Trophoblast cell (in vitro differentiated cells and primary cell): ENCODE measurements at regions not wholly inside any gene's neighbourhood (a gene's known extent, or its start where the extent isn't known, plus 50 kb on each side); places are given as distances from the start of the nearest gene placed in this dataset.
A peak's percentile ranks its signal among the peaks of the same experiment; 100 is the strongest.

ENCODE experiments used
- DNase-seq, 2 donors: peaks; one replicate each; pipeline ENCODE4 v3.0.0-alpha.2; 2016
- H2AFZ ChIP-seq: 2 replicates; pipeline ENCODE4 v1.6.1; 2013; ENCODE audit warnings: low read length, moderate library complexity, mild to moderate bottlenecking; ENCODE audit not compliant: insufficient read depth, poor library complexity
- H2AK5ac ChIP-seq: 2 replicates; pipeline ENCODE4 v1.6.1; 2013; ENCODE audit warnings: mild to moderate bottlenecking, low read length
- H2BK120ac ChIP-seq: 2 replicates; pipeline ENCODE4 v1.6.1; 2013; ENCODE audit warnings: low read length, mild to moderate bottlenecking, moderate library complexity; ENCODE audit not compliant: insufficient read depth, poor library complexity
- H2BK12ac ChIP-seq: 2 replicates; pipeline ENCODE4 v1.6.1; 2013; ENCODE audit warnings: mild to moderate bottlenecking, low read length, moderate library complexity
- H2BK5ac ChIP-seq: 2 replicates; pipeline ENCODE4 v1.6.1; 2013; ENCODE audit warnings: low read length, low read depth, moderate library complexity, mild to moderate bottlenecking; ENCODE audit not compliant: poor library complexity
- H3K14ac ChIP-seq: 2 replicates; pipeline ENCODE4 v1.6.1; 2013; ENCODE audit warnings: mild to moderate bottlenecking, low read length
- H3K18ac ChIP-seq: 2 replicates; pipeline ENCODE4 v1.6.1; 2013; ENCODE audit warnings: mild to moderate bottlenecking, low read length
- H3K23ac ChIP-seq: 2 replicates; pipeline ENCODE4 v1.6.1; 2013; ENCODE audit warnings: low read length
- H3K27ac ChIP-seq: 2 replicates; pipeline ENCODE4 v1.5.1; 2013; ENCODE audit warnings: low read depth, mild to moderate bottlenecking, inconsistent platforms, low read length, moderate library complexity
- H3K27me3 ChIP-seq: 2 replicates; pipeline ENCODE4 v1.6.1; 2013; ENCODE audit warnings: inconsistent platforms, mild to moderate bottlenecking, low read length, moderate library complexity; ENCODE audit not compliant: insufficient read depth
- H3K36me3 ChIP-seq, 2 experiments: 1 replicate in 1 of 2; 2 replicates in 1 of 2; pipeline ENCODE4 v1.6.1; 2013; ENCODE audit warnings: low read length in 2 of 2, mild to moderate bottlenecking in 2 of 2, moderate library complexity in 1 of 2; ENCODE audit not compliant: insufficient read depth in 2 of 2, control insufficient read depth in 1 of 2
- H3K4ac ChIP-seq: 2 replicates; pipeline ENCODE4 v1.6.1; 2013; ENCODE audit warnings: low read depth, mild to moderate bottlenecking, low read length, moderate library complexity
- H3K4me1 ChIP-seq, 2 experiments: 1 replicate in 1 of 2; 2 replicates in 1 of 2; pipeline ENCODE4 v1.6.1; 2013; ENCODE audit warnings: low read length in 2 of 2, mild to moderate bottlenecking in 2 of 2, moderate library complexity in 1 of 2; ENCODE audit not compliant: insufficient read depth in 2 of 2, control insufficient read depth in 1 of 2
- H3K4me2 ChIP-seq: 2 replicates; pipeline ENCODE4 v1.6.1; 2013; ENCODE audit warnings: inconsistent platforms, mild to moderate bottlenecking, low read length, moderate library complexity
- H3K4me3 ChIP-seq: 2 replicates; pipeline ENCODE4 v1.5.1; 2013; ENCODE audit warnings: mild to moderate bottlenecking, low read depth, low read length, inconsistent platforms
- H3K79me1 ChIP-seq: one replicate; pipeline ENCODE4 v1.6.1; 2013; ENCODE audit warnings: low read length
- H3K79me2 ChIP-seq: 2 replicates; pipeline ENCODE4 v1.6.1; 2013; ENCODE audit warnings: low read length, mild to moderate bottlenecking; ENCODE audit not compliant: control insufficient read depth, insufficient read depth, poor library complexity
- H3K9ac ChIP-seq: 2 replicates; pipeline ENCODE4 v1.6.1; 2013; ENCODE audit warnings: mild to moderate bottlenecking, low read length
- H3K9me3 ChIP-seq: 2 replicates; pipeline ENCODE4 v1.6.1; 2013; ENCODE audit warnings: low read depth, mild to moderate bottlenecking, control low read depth, inconsistent platforms, low read length; ENCODE audit not compliant: insufficient read depth
- H4K12ac ChIP-seq: 2 replicates; pipeline ENCODE4 v1.6.1; 2013; ENCODE audit warnings: low read depth, mild to moderate bottlenecking, low read length, moderate library complexity
- H4K8ac ChIP-seq: 2 replicates; pipeline ENCODE4 v1.6.1; 2013; ENCODE audit warnings: low read depth, mild to moderate bottlenecking, low read length, moderate library complexity
- H4K91ac ChIP-seq: one replicate; pipeline ENCODE4 v1.6.1; 2013; ENCODE audit warnings: low read depth, mild to moderate bottlenecking, low read length, moderate library complexity
- WGBS: extraction: QIAGEN DNeasy Blood & Tissue Kit; methylation state at CpG from one replicate; pipeline ENCODE4 v1.1.7; 2013; ENCODE audit warnings: missing lambda C conversion rate; ENCODE audit not compliant: insufficient read length, insufficient coverage; ENCODE audit errors: extremely low coverage; 5-methylcytosine and 5-hydroxymethylcytosine counted together

DNA sequence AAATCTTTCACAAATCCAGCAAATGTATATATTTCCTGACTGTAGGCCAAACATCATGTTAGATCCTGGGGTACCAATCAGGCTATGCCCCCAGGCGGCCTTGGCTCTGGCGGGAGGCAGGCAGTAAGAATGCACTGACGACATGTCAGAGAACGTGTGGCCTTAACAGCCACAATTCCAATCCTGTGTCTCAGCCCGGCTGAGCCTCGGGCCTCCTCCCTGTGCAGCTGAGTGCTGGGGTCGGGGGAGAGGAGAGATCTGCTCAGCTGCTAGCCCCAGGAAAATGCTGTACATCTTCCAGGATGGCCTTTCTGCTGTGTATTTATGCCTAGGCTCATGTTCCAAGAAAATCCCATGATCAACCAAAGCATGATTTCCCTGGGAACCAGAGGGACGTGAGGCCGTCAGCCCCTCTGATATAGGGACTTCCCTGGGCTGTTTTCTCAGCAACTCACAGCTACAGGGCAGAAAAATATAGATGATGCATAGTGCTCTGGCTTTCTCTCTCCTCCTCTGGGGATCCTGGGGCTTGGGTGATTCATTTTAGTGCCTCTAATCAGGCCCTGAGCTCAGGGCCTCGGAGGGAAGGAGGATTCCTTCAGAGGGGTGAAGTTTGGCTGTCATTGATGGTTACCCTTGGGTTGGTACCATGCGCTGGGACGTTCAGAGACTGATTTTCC, 604.0 kb downstream of the HS3ST4 start:
- Histone ChIP-seq H2AK5ac (no peak overlapping the region), H3K4me1 (peaks cover 0 to 3% of the 10 kb centered on the region in 2 experiments), H3K79me2 (no peaks in the 10 kb centered on the region), H3K4me3 (no peak overlapping the region), H3K27ac (no peak overlapping the region), H3K79me1 (no peaks in the 10 kb centered on the region), H2BK12ac (no peak overlapping the region), H2BK5ac (no peak overlapping the region), H4K91ac (no peak overlapping the region), H3K9me3 (no peaks in the 10 kb centered on the region), H3K18ac (no peak overlapping the region), H3K27me3 (no peaks in the 10 kb centered on the region), H3K9ac (peak overlapping the region; percentile 42), H3K36me3 (no peaks in the 10 kb centered on the region), H4K12ac (no peak overlapping the region), H2BK120ac (no peak overlapping the region), H4K8ac (no peak overlapping the region), H3K23ac (no peak overlapping the region), H3K4me2 (no peak overlapping the region), H3K4ac (no peak overlapping the region), H3K14ac (no peak overlapping the region), H2AFZ (no peak overlapping the region)
- DNase-seq, result no peak
- WGBS, result no CpG with 5 or more reads among the region's 12 CpGs

DNA sequence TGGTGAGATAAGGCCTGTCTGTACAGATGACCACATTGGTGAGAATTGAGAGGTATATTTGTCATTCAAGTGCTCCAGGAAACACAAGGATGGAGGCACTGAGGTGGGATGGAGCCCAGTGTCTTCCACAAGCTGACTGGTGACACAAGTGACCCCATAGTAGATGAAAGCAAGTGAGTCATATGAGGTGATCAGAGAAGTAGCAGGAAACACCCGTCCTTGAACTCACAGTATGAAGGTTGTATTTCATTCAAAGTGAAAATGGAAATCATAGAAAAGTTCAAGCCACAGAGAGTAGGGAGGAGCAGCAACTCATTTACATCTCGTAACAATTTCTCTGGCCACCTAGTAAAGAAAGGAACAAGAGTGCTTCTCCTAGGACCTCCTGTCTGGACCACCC, 609.8 kb downstream of the HS3ST4 start:
- Histone ChIP-seq H3K18ac (no peak overlapping the region), H4K91ac (no peak overlapping the region), H3K4me3 (no peak overlapping the region), H3K4ac (no peak overlapping the region), H3K4me2 (no peak overlapping the region), H4K12ac (no peak overlapping the region), H4K8ac (no peak overlapping the region), H2AK5ac (no peak overlapping the region), H2BK5ac (no peak overlapping the region), H2AFZ (no peak overlapping the region), H3K23ac (no peak overlapping the region), H3K4me1 (no peaks in the 10 kb centered on the region), H3K79me1 (no peaks in the 10 kb centered on the region), H3K36me3 (no peaks in the 10 kb centered on the region), H2BK120ac (no peak overlapping the region), H3K27ac (no peak overlapping the region), H3K79me2 (no peaks in the 10 kb centered on the region), H3K9me3 (no peaks in the 10 kb centered on the region), H2BK12ac (no peak overlapping the region), H3K9ac (no peak overlapping the region), H3K27me3 (no peaks in the 10 kb centered on the region), H3K14ac (no peak overlapping the region)
- DNase-seq, result no peak
- WGBS, result no CpG with 5 or more reads among the region's 2 CpGs

DNA sequence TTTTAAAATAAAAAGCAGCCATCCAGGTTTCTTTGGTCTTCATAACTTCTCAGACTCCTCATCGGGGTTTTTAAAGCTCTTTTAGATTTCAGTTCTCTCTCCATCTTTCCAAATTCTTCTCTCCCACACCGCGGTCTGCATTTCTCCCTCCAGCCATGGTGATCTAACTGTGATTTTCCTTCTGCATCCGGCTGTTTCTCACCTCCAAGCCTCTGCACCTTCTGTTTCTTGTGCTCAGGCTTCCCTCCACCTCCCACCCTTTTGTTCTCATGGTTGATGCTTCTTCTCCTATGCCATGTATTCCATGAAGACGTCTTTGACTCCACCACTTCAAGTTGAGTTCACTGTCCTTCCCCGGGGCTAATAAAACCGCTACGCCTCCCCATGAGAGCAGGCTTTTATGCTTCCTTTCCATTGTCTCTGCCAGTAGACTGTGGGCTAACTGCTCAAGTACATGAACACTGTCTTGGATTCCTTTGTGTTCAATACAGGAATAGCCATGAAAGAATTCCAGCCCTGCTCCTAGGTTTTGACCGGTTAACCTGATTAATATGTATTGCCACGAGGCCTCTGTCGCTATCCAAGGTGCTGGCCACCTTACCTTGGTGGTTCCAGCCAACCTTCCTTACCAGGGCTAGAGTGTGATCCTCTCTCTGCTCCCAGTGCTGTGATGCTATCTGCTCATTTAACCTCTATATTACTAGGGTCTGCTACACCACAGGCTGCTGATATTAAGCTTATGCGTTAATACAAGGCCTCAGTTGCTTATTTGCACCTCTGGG, 625.1 kb downstream of the HS3ST4 start:
- no peak overlapping the region for H3K9ac ChIP-seq
- H3K9me3 ChIP-seq, result no peaks in the 10 kb centered on the region
- H3K27me3 ChIP-seq, result no peaks in the 10 kb centered on the region
- no peak overlapping the region for H3K23ac ChIP-seq
- no peak overlapping the region for H4K12ac ChIP-seq
- no peak overlapping the region for H3K14ac ChIP-seq
- H2BK5ac ChIP-seq, result no peak overlapping the region
- no peak overlapping the region for H3K4me2 ChIP-seq
- no peak overlapping the region for H2BK12ac ChIP-seq
- no CpG with 5 or more reads among the region's 12 CpGs for WGBS
- no peak overlapping the region for H3K18ac ChIP-seq
- no peak for DNase-seq
- H2AK5ac ChIP-seq, result no peak overlapping the region
- no peaks in the 10 kb centered on the region for H3K4me1 ChIP-seq
- no peaks in the 10 kb centered on the region for H3K79me2 ChIP-seq
- no peak overlapping the region for H3K27ac ChIP-seq
- no peak overlapping the region for H3K4ac ChIP-seq
- H2AFZ ChIP-seq, result no peak overlapping the region
- no peaks in the 10 kb centered on the region for H3K36me3 ChIP-seq
- no peak overlapping the region for H4K8ac ChIP-seq
- no peak overlapping the region for H3K4me3 ChIP-seq
- no peak overlapping the region for H4K91ac ChIP-seq
- H3K79me1 ChIP-seq, result no peaks in the 10 kb centered on the region
- no peak overlapping the region for H2BK120ac ChIP-seq

DNA sequence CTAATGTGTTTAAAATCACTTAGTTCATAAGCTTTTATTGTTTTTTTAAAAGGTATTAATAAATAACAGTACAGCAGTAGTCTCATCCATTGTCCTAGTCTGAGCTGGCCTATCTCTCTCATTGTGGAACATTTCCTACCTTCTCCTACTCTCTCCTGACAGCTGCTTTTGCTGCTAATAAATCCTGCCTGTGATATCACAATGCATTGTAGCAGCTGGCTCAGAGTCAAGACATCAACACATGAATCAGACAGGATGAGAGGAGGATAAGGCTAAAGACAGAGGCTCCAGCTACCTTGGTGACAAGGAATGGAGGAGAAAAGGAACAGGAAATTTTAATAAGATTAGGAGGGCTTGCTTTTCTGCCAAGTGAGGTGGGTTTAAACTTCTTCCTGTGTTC, 626.1 kb downstream of the HS3ST4 start:
- Histone ChIP-seq H3K18ac (no peak overlapping the region), H3K79me2 (no peaks in the 10 kb centered on the region), H3K23ac (no peak overlapping the region), H2BK120ac (no peak overlapping the region), H3K79me1 (no peaks in the 10 kb centered on the region), H4K91ac (no peak overlapping the region), H3K9ac (no peak overlapping the region), H3K14ac (no peak overlapping the region), H3K27me3 (no peaks in the 10 kb centered on the region), H3K4me1 (no peaks in the 10 kb centered on the region), H3K9me3 (no peaks in the 10 kb centered on the region), H3K4me2 (no peak overlapping the region), H3K27ac (no peak overlapping the region), H2BK12ac (no peak overlapping the region), H2BK5ac (no peak overlapping the region), H2AK5ac (no peak overlapping the region), H3K4ac (no peak overlapping the region), H3K4me3 (no peak overlapping the region), H3K36me3 (no peaks in the 10 kb centered on the region), H4K8ac (no peak overlapping the region), H2AFZ (no peak overlapping the region), H4K12ac (no peak overlapping the region)
- no peak for DNase-seq
